Stimulated activated memory B cell treated with anti-CD40 and anti-IgM and Interleukin-4, amounts not matched to agents 10 μg/mL and 1 μg/mL and 100 μg/mL, for 72 hours (primary cell): ENCODE measurements at regions not wholly inside any gene's neighbourhood (a gene's known extent, or its start where the extent isn't known, plus 50 kb on each side); places are given as distances from the start of the nearest gene placed in this dataset.

Experiments used
- ATAC-seq: fragments of 150-1000 bp; cut with Tn5 transposase; 2 replicates; pipeline ENCODE4 v1.10.0; 2021
- H3K27ac Mint-ChIP-seq: one replicate; pipeline ENCODE4 v1.8.0; 2022; ENCODE audit warnings: mild to moderate bottlenecking, mixed read lengths
- H3K27me3 Mint-ChIP-seq: one replicate; pipeline ENCODE4 v1.8.0; 2022; ENCODE audit warnings: mixed read lengths
- H3K36me3 Mint-ChIP-seq: one replicate; pipeline ENCODE4 v1.8.0; 2022; ENCODE audit warnings: mixed read lengths
- H3K4me1 Mint-ChIP-seq: one replicate; pipeline ENCODE4 v1.8.0; 2022; ENCODE audit warnings: mixed read lengths
- H3K4me3 Mint-ChIP-seq: one replicate; pipeline ENCODE4 v1.8.0; 2022; ENCODE audit warnings: mild to moderate bottlenecking, moderate library complexity, mixed read lengths
- H3K9me3 Mint-ChIP-seq: one replicate; pipeline ENCODE4 v1.8.0; 2022; ENCODE audit warnings: mixed read lengths

GRCh38 chr6:71126506-71126905 is 162.1 kb upstream of the OGFRL1 start:
- no peak for ATAC-seq
- Mint-ChIP-seq H3K27me3 (no peaks in the 10 kb centered on the region), H3K36me3 (no peaks in the 10 kb centered on the region), H3K4me3 (no peak overlapping the region), H3K27ac (no peak overlapping the region), H3K4me1 (peaks cover 5% of the 10 kb centered on the region), H3K9me3 (peaks cover 6% of the 10 kb centered on the region)

GRCh38 chr6:71127374-71127773 is 161.2 kb upstream of the OGFRL1 start:
- Mint-ChIP-seq H3K9me3 (peaks cover 6% of the 10 kb centered on the region), H3K4me1 (peaks cover 5% of the 10 kb centered on the region), H3K36me3 (no peaks in the 10 kb centered on the region), H3K27me3 (no peaks in the 10 kb centered on the region), H3K27ac (no peak overlapping the region), H3K4me3 (no peak overlapping the region)
- no peak for ATAC-seq

GRCh38 chr6:71130277-71130676 is 158.3 kb upstream of the OGFRL1 start:
- H3K27me3 Mint-ChIP-seq, result peaks cover 17% of the 10 kb centered on the region
- no peaks in the 10 kb centered on the region for H3K36me3 Mint-ChIP-seq
- H3K9me3 Mint-ChIP-seq, result peaks cover 6% of the 10 kb centered on the region
- no peak for ATAC-seq
- no peaks in the 10 kb centered on the region for H3K4me1 Mint-ChIP-seq
- no peak overlapping the region for H3K4me3 Mint-ChIP-seq
- no peak overlapping the region for H3K27ac Mint-ChIP-seq

- Mint-ChIP-seq H3K36me3 (no peaks in the 10 kb centered on the region), H3K27ac (no peak overlapping the region), H3K9me3 (no peaks in the 10 kb centered on the region), H3K4me1 (no peaks in the 10 kb centered on the region), H3K27me3 (peaks cover 33% of the 10 kb centered on the region), H3K4me3 (no peak overlapping the region)
- ATAC-seq, result no peak
Measured at GRCh38 chr6:71134929-71135642, 153.5 kb upstream of the OGFRL1 start.

DNA sequence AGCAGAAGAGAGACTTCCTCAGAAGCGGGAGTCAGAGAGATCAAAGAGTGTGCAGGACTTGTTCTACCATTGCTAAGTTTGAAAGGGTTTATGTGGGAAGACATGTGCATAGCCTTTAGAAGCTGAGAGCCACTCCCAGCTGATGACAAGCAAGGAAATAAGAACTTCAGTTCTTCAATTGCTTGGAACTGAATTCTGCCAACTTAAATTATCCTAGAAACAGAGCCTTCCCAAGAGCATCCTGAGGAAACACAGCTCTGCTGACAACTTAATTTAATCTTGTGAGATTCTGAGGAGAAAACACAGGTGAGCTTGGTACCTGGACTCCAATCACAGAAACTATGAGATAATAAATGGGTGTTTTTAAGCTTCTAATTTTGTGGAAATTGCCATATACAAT is 150.6 kb upstream of the OGFRL1 start:
- H3K4me1 Mint-ChIP-seq, result no peaks in the 10 kb centered on the region
- H3K4me3 Mint-ChIP-seq, result no peak overlapping the region
- H3K9me3 Mint-ChIP-seq, result no peaks in the 10 kb centered on the region
- peaks cover 33% of the 10 kb centered on the region for H3K27me3 Mint-ChIP-seq
- H3K27ac Mint-ChIP-seq, result no peak overlapping the region
- no peaks in the 10 kb centered on the region for H3K36me3 Mint-ChIP-seq
- ATAC-seq, result no peak

- ATAC-seq, result no peak
Measured at GRCh38 chr6:71138376-71138775, 150.2 kb upstream of the OGFRL1 start.

DNA sequence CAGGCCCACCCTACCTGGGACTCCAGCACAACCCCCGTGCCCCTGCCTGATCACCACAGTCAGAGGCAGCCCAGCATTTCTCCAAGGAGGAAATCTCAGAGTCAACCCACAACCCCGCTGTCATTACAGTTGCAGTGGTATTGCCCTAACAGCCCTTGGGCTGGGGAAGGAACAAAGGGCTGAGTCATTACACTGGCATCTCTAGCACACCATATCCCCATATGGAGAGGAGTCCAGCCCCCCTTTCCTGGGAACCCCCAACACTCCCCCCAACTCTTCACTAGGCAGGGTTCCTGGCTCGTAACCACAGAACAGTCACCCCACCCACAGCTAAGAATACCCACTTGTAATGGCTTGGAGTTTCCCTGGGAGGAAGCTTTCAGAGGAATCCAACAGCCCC is 149.4 kb upstream of the OGFRL1 start:
- Mint-ChIP-seq H3K27me3 (peaks cover 24% of the 10 kb centered on the region), H3K27ac (no peak overlapping the region), H3K9me3 (no peaks in the 10 kb centered on the region), H3K4me3 (no peak overlapping the region), H3K4me1 (no peaks in the 10 kb centered on the region), H3K36me3 (no peaks in the 10 kb centered on the region)
- ATAC-seq, result no peak

More at GRCh38 chr6:71138376-71138775, 150.2 kb upstream of the OGFRL1 start:
- Mint-ChIP-seq H3K27ac (no peak overlapping the region), H3K4me1 (no peaks in the 10 kb centered on the region), H3K27me3 (peaks cover 33% of the 10 kb centered on the region), H3K4me3 (no peak overlapping the region), H3K9me3 (no peaks in the 10 kb centered on the region), H3K36me3 (no peaks in the 10 kb centered on the region)

DNA sequence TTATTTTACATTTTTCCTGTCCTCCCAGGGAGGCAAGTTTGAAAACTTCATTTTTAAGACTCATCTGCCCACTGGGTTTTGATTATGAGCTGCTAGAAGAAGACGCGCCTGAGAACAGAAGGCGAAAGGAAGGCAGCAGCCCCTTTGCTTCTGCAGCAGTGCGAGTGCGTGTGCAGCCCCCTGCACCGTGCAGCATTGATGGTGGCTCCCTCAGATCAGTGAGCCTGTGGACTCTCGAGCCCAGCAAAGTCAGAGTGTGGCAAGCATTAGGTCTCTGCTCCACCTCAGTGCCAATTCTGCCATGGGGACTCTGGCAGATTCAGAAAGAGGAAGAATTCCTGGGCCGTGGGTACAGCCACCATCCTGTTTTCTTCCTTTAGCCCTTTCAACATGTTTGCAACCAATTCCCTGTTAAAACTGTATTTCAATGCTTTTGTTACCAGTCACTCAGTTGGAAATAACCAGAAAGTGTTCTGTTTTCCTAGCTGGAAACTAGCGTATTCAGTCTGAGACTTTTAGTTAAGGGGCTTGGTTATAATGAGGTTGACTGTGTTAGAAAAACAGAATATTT is 134.8 kb upstream of the OGFRL1 start:
- Mint-ChIP-seq H3K36me3 (no peaks in the 10 kb centered on the region), H3K27ac (no peak overlapping the region), H3K27me3 (no peaks in the 10 kb centered on the region), H3K9me3 (no peaks in the 10 kb centered on the region), H3K4me3 (no peak overlapping the region), H3K4me1 (no peaks in the 10 kb centered on the region)
- no peak for ATAC-seq

- Mint-ChIP-seq H3K9me3 (no peaks in the 10 kb centered on the region), H3K4me1 (no peaks in the 10 kb centered on the region), H3K27ac (no peak overlapping the region), H3K4me3 (no peak overlapping the region), H3K36me3 (no peaks in the 10 kb centered on the region), H3K27me3 (no peaks in the 10 kb centered on the region)
- ATAC-seq, result no peak
Measured at GRCh38 chr6:71157345-71157744, 131.3 kb upstream of the OGFRL1 start.

DNA sequence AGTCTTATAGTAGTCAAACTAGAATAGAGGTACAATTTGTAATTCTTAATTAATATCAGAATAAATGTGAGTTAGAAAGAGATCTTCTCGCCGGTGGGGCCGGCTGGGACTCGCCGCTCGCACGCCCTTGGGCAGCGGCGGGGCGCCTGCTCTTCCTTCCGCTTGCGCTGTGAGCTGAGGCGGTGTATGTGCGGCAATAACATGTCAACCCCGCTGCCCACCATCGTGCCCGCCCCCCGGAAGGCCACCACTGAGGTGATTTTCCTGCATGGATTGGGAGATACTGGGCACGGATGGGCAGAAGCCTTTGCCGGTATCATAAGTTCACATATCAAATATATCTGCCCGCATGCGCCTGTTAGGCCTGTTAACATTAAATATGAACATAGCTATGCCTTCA is 123.7 kb upstream of the OGFRL1 start:
- Mint-ChIP-seq H3K36me3 (no peaks in the 10 kb centered on the region), H3K4me3 (no peak overlapping the region), H3K4me1 (no peaks in the 10 kb centered on the region), H3K27me3 (no peaks in the 10 kb centered on the region), H3K27ac (no peak overlapping the region), H3K9me3 (no peaks in the 10 kb centered on the region)
- ATAC-seq, result no peak

DNA sequence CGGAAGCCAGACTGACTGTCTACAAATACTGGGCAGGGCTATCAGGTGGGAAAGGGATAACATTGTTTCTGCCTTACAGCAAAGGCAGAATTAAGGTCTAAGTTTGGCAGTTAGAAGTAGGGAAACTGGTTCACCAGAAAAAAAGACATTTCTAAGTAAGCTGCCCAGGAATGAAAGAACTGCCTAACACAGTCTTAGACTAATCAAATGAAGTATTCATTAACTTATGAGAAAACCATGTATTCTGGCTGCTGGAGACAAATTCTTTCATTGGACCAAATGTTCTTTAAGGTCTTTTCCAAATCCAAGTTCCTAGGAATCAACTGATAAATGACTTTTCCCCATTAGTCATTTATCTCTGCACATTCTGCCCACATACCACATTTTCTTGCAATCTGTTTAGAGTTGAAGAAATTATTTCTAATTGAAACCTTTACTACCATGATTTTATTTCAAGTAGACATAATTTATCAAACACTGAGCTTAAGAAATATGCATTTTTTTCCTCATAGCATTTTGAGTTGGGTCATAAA is 120.3 kb upstream of the OGFRL1 start:
- no peaks in the 10 kb centered on the region for H3K4me1 Mint-ChIP-seq
- no peak overlapping the region for H3K27ac Mint-ChIP-seq
- peaks cover 20% of the 10 kb centered on the region for H3K27me3 Mint-ChIP-seq
- H3K36me3 Mint-ChIP-seq, result no peaks in the 10 kb centered on the region
- no peak for ATAC-seq
- H3K9me3 Mint-ChIP-seq, result no peaks in the 10 kb centered on the region
- no peak overlapping the region for H3K4me3 Mint-ChIP-seq

GRCh38 chr6:71171497-71172070 is 117.0 kb upstream of the OGFRL1 start:
- H3K27ac Mint-ChIP-seq, result no peak overlapping the region
- H3K9me3 Mint-ChIP-seq, result no peaks in the 10 kb centered on the region
- no peak for ATAC-seq
- H3K27me3 Mint-ChIP-seq, result peaks cover 38% of the 10 kb centered on the region
- H3K4me1 Mint-ChIP-seq, result no peaks in the 10 kb centered on the region
- no peak overlapping the region for H3K4me3 Mint-ChIP-seq
- no peaks in the 10 kb centered on the region for H3K36me3 Mint-ChIP-seq

GRCh38 chr6:71179249-71179885 is 109.2 kb upstream of the OGFRL1 start:
- no peak overlapping the region for H3K4me3 Mint-ChIP-seq
- H3K27me3 Mint-ChIP-seq, result peaks cover 42% of the 10 kb centered on the region
- H3K9me3 Mint-ChIP-seq, result no peaks in the 10 kb centered on the region
- H3K27ac Mint-ChIP-seq, result no peak overlapping the region
- no peak for ATAC-seq
- no peaks in the 10 kb centered on the region for H3K4me1 Mint-ChIP-seq
- no peaks in the 10 kb centered on the region for H3K36me3 Mint-ChIP-seq

DNA sequence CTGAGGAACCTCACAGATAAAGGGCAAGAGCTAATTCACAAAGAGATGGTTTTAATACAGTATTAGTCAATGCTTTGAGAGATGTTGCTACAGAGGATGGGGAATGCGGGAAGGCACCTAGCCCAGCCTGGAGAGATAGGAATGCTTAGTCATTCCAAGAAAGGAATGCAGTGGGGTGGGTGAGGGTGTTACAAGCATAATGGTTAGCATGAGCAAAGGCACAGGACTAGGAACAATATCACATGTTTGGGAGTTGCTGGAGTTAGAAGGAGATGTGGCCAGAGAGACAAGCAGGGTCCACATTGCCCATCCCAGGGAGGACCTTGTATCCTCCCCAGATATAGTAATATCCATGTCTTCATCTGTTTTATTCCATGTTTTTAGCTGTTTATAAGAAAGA is 107.0 kb upstream of the OGFRL1 start:
- no peak for ATAC-seq
- H3K27me3 Mint-ChIP-seq, result peaks cover 34% of the 10 kb centered on the region
- H3K4me3 Mint-ChIP-seq, result no peak overlapping the region
- no peaks in the 10 kb centered on the region for H3K36me3 Mint-ChIP-seq
- H3K9me3 Mint-ChIP-seq, result no peaks in the 10 kb centered on the region
- H3K27ac Mint-ChIP-seq, result no peak overlapping the region
- no peaks in the 10 kb centered on the region for H3K4me1 Mint-ChIP-seq

- H3K4me3 Mint-ChIP-seq, result no peak overlapping the region
- ATAC-seq, result peak; percentile 43
- peaks cover 30% of the 10 kb centered on the region for H3K27me3 Mint-ChIP-seq
- H3K9me3 Mint-ChIP-seq, result no peaks in the 10 kb centered on the region
- H3K36me3 Mint-ChIP-seq, result no peaks in the 10 kb centered on the region
- peaks cover 6% of the 10 kb centered on the region for H3K4me1 Mint-ChIP-seq
- H3K27ac Mint-ChIP-seq, result no peak overlapping the region
Measured at GRCh38 chr6:71187141-71187540, 101.5 kb upstream of the OGFRL1 start.
